T47D (cell line): ENCODE measurements at regions not wholly inside any gene's neighbourhood (a gene's known extent, or its start where the extent isn't known, plus 50 kb on each side); places are given as distances from the start of the nearest gene placed in this dataset.
"Not testable (repeated sequence)": the region's sequence is repeated elsewhere in the genome, so short reads cannot be mapped to it uniquely, and the experiment has no call there.

Experiments
- DNase-seq, 2 experiments: peaks; one replicate each; pipeline versions ENCODE4 v3.0.0 to v3.0.0-alpha.2; 2011 to 2012; ENCODE audit warnings: low read depth in 1 of 2, low spot score in 1 of 2
- JUND ChIP-seq: IDR thresholded peaks from 2 replicates; pipeline ENCODE4 v1.6.1; 2012; ENCODE audit warnings: low read depth
- in situ Hi-C: cut with HindIII; loops from 2 replicates; pipeline ENCODE4 v1.10.0; 2016; ENCODE audit warnings: low sequenced_read_pairs, low pct_unique_long_range_greater_than_20kb

- in situ Hi-C loops, result no loop called here
- no peak for TF ChIP-seq JUND
- no peak for DNase-seq
Observed at GRCh38 chr22:11066458-11067285, 4461.3 kb upstream of the OR11H1 start.

- DNase-seq, in situ Hi-C loops: not testable (repeated sequence)
Observed at GRCh38 chr22:11067286-11067871, 4460.6 kb upstream of the OR11H1 start.

- in situ Hi-C loops, result not testable (repeated sequence)
- peak in 1 of 2 experiments; percentile 40 for DNase-seq
Observed at GRCh38 chr22:11067937-11068336, 4460.1 kb upstream of the OR11H1 start.

GRCh38 chr22:11068406-11068805, 4459.6 kb upstream of the OR11H1 start:
- DNase-seq, in situ Hi-C loops: not testable (repeated sequence)
